Cerebellar cortex (tissue), 1 donor: ENCODE measurements at regions not wholly inside any gene's neighbourhood (a gene's known extent, or its start where the extent isn't known, plus 50 kb on each side); places are given as distances from the start of the nearest gene placed in this dataset.

Experiments
- DNase-seq: peaks from one replicate; pipeline ENCODE4 v3.0.0-alpha.2; 2015; ENCODE audit warnings: low spot score

GRCh38 chr1:55367273-55367672, 152.1 kb upstream of the USP24 start:
- DNase-seq: no peak

- DNase-seq: no peak
Measured at GRCh38 chr1:55364216-55364615, 149.1 kb upstream of the USP24 start.

- no peak for DNase-seq
Measured at GRCh38 chr1:55363268-55363667, 148.1 kb upstream of the USP24 start.

DNA sequence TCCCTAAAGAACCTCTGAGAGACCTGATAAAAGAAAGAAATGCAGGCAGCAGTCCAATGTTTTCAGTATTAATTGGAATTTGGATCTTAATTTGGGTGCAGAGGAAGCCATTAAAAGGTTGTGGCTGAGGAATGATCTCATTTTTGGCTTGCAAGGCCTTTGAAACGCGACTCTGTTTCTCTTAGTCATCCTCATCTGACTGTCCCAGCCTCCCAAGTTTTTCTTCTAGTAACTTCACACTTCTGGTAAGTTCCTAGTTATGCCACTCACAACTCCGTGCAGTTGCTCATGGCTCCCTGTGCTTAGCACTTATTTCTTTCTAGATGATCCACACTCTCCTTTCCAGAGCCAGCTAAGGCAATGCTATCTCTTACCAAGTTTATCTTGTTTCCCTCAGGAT, 147.4 kb upstream of the USP24 start:
- DNase-seq: no peak

- no peak for DNase-seq
Measured at GRCh38 chr1:55359611-55360010, 144.4 kb upstream of the USP24 start.

DNA sequence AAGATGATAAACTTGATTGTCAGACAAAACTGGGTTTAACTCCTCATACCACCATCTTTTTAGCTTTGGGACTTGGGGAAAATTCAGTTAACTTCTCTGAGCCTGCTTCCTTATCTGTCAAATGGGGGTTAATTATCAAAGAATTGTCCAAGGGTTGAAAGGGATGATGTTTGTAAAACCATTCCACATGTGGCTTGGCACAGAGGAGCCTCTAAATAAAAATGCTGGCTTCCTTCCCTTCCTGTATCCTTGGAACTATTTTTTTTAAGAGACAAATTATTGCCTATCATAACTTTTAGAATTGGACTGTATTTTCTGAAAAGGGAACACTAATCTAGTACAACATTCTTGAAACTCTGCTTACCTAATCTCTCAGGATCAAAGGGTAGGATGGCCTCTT, 143.4 kb upstream of the USP24 start:
- DNase-seq: no peak

DNA sequence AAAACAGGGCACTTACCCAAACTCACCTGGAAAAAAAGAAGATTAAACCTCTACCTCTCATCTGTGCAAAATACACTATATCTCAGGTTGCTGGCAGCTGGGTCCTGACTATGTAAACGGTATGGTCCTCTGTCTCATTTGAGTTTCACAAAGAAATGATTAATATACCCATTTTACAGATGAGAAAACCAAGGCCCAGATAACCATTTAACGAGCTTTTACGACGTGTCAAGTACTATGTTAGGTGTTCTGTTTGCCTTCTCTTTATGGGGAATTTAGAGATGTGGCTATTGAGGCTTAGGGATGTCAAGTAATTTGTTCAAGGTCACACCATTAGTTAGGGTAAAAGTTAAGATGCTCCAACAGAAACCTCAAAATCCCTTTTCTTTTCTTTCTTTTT, 140.4 kb upstream of the USP24 start:
- no peak for DNase-seq

- peak; percentile 27 for DNase-seq
Measured at GRCh38 chr1:55353707-55354620, 138.8 kb upstream of the USP24 start.

DNA sequence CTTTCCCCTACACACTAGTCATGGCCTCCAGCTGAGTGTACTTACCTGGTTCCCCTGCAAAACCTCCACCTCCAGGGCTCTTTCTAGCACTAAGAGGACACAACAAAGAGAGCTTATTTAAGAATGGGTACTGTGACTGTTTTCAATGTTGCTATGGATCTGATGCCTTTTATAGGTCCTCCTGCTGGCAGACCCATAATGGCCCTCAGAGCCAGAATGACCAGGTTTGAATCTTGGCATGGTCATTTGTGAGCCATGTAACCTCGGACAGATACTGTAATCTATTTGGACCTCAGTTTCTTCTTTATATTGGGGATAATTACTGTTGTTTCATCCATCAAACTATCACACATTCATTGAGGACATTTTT, 137.6 kb upstream of the USP24 start:
- peak; percentile 88 for DNase-seq

- DNase-seq: peak; percentile 97
Measured at GRCh38 chr1:55352080-55352810, 137.1 kb upstream of the USP24 start.

GRCh38 chr1:55348356-55348755, 133.2 kb upstream of the USP24 start:
- DNase-seq: no peak

DNA sequence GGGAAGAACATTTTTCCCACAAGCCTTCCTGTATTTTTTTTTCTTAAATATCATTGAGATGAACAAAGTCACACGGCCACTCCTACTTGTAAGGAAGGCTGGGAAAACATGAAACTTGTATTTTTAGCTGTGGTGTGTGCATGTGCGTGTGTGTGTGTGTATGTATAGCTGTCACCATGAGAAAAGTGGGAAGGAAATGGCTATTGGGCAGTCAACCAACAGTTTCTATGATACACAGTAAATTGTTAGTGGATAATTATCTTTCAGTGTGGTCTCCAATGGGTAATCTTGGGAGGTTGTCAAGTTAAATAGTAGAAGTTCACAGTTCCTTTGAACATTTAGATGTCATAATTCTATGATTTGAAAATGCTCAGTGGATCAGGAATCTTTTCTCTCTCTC, 132.7 kb upstream of the USP24 start:
- no peak for DNase-seq

- DNase-seq: no peak
Measured at GRCh38 chr1:55347041-55347440, 131.9 kb upstream of the USP24 start.

GRCh38 chr1:55346586-55346985, 131.4 kb upstream of the USP24 start:
- no peak for DNase-seq

GRCh38 chr1:55339681-55340080, 124.5 kb upstream of the USP24 start:
- DNase-seq: no peak

DNA sequence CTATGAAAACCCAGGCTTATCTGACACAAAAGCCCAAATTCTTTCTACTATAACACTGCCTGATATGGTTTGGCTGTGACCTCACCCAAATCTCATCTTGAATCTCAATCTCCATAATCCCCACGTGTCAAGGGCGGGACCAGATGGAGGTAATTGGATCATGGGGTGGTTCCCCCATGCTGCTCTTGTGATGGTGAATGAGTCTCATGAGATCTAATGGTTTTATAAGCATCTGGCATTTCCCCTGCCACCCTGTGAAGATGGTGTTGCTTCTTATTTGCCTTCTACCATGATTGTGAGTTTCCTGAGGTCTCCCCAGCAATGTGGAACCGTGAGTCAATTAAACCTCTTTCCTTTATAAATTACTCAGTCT, 123.3 kb upstream of the USP24 start:
- no peak for DNase-seq

DNA sequence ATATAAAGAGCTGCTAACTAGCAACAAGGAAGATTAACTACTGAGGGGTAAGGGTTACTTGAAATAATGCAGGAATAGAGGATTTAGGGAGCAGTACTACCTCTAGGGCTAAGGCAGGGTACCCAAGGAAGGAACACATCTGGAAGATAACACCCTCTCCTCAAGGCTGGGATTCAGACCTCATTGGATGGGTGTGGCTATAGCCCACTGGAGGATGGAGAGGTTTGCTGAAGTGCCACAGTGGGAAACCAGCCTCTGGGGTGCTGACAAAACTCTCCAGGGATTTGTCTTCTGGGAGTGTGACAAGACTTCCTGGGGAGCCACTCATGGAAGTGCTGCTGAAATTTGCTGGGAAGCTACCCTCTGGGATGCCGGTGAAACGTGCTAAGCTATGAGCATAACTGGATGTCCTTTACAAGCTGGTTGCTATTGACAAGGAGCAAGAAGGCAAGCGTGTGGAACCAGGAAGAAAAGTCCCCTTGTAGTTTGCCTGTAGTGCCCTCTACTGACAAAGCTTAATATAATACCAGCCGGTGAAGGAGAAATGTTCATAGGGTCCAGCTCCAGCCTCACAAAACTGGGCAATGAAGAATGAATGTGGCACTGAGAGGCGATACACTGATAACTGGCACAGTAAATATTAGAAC, 122.8 kb upstream of the USP24 start:
- peak; percentile 42 for DNase-seq

- DNase-seq: no peak
Measured at GRCh38 chr1:55334797-55335196, 119.6 kb upstream of the USP24 start.

GRCh38 chr1:55334160-55334559, 119.0 kb upstream of the USP24 start:
- no peak for DNase-seq

DNA sequence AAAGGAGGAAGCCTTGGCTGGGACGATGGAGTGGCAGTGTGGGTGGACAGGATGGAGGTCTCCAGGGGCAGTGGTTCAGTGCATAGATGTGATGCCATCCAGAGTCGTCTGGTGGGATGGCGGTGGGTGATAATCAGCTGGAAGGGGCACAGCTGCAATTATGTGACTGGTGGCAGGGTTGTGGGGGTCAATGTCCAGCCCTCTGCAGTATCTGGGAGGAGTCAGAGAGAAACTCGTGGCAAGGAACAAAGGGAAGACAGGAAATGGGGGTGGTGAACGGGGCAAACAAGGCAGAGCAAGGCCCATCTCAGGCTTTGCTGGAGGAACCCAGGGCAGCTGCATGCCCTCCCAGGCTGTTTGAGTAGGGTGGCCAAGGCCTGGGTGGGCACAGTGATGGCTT, 118.3 kb upstream of the USP24 start:
- no peak for DNase-seq

DNA sequence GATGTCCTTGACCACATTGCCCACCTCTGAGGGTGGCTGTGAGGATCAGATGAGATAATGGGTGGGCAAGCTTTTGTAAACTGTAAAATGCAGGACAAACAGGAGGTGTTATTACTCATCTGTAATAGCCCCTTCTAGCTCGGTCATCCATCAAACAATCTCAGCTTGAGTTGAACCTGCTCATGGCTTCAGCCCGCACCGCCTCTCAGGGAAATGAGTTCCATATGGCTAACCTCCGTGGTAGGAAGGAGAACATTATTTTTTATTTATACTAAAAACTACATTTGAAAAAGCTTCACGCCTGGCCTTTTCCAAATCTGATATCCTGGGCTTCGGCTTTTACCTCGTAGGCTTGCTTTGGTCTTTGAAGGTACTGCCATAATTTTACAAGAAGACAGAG, 116.2 kb upstream of the USP24 start:
- no peak for DNase-seq

DNA sequence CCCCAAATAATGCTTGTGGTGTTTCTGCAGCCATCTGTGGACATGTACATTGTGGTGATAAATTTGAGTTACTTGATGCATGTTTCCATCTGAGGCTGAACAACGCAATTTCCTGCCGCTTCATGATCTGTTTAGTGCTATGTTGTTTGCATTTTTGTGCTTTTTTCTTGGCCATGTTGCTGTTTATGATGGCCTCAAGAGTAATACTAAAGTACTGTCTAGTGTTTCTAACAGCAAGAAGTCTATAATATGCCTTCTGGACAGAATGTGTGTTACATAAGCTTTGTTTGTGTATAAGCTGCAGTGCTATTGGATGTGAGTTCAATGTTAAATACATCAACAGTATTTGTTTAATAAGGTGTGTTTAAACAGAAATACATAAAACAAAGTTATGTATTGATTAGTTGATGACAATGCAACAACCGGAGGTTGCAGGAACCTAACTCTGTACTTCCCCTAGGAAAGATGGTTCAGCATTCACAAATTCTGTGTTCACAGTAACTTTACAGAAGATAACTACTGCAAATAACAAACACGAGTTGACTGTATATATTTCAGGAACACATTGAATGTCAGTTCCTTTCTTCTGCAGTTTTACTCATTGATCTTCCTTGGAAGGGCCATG, 114.8 kb upstream of the USP24 start:
- DNase-seq: no peak

DNA sequence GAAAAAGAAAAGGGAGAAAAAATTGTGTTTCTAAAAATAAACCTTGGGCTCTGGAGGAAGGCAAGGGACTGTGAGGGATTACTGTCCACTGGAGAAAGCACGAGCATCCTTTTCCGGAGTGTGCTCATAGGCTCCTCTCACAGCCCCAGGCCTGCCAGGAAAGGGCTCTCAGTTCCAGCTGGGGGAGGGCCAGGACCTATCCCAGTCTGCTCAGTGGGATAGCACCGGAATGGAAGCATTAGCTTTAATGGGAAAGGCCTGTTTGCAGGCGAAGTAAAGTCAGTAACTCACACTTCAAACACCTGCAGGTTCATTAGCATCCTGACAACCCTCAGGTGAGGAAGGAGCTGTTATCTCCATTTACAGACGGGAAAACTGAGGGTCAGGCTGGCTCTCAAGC, 113.9 kb upstream of the USP24 start:
- DNase-seq: peak; percentile 76
